ENCODE measurements at regions not wholly inside any gene's neighbourhood (a gene's known extent, or its start where the extent isn't known, plus 50 kb on each side); places are given as distances from the start of the nearest gene placed in this dataset.
"Not testable (repeated sequence)": the region's sequence is repeated elsewhere in the genome, so short reads cannot be mapped to it uniquely, and the experiment has no call there.

DNA sequence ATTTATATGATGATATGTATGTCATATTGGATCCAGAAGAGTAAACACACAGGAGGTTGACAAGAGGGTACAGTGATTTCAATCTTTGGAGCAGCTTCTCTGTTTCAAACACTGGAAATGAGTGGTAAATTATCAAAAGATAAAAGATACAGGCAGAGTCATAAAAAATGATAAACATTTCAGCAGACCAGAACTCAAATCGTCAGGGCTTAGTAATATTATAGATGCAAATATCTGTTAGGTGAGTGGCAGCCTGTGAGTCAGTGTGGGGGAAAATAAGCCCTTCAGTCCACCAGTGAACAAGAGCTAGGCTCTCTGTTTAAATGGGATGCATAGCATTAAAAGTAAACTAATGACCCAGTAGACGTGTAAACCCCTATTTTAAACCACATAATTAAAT, 1378.1 kb downstream of the EFNA5 start:
- no peak for DNase-seq

DNA sequence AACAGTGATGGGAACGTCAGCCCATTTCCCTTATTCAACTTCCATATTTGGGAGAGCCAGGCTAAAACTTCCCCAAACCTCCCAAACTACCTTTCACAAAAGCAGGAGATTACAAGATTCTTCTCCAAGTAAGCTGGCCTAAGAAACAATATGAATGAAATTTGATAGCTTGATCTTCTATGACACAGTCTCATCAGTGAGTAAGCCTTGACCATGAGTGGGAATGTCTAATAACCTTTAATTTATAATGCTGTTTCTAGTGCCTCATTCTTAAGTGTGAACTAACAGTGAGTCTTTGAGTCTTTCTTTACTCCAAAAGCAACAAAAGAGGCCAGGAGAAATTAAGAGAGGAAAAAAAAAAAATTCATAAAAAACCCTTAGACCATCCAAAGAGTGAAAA, 1379.9 kb downstream of the EFNA5 start:
- no peak for DNase-seq

DNA sequence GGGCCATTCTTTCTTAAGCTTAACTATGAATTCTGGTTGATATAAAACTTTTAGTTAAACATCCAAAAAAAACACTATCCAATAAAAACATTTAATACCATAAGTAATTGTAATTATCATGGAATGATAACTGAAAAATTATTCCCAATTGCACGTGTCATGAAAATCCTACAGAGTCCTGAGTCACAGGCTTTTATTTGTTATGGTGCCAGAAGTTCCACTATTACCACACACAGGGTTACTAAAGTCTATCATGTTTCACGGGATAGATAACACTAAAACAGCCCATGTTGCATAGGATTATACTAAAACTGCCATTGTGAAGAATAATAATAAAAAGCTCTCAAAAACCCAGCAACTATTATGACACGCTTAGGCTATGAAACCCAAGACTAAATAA, 1381.8 kb downstream of the EFNA5 start:
- DNase-seq: no peak

DNA sequence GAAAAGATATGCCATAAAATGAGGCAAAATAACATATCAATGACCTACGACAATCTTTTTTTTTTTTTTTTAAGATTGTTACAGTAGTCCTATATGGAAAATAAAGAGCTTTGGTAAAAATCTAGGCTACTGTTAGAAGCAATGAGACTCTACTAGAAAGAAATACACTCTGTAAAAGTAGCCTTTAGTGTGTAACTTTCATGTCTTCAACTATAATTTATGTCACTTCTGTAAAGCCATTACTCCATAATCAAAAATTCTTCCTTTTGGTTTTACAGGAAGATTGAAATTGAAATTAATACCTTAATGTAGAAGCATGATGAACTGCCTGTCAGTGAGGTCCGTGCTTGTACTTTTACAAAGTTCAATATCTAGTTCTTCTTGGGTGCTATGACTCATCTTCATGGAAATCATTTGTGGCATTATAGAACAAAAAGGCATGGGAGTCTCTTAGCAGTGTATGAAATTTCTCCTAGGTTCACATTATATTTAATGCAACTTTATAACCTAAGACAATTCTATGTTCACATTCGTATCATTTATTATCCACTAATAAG, 1393.1 kb downstream of the EFNA5 start:
- no peak for DNase-seq

DNA sequence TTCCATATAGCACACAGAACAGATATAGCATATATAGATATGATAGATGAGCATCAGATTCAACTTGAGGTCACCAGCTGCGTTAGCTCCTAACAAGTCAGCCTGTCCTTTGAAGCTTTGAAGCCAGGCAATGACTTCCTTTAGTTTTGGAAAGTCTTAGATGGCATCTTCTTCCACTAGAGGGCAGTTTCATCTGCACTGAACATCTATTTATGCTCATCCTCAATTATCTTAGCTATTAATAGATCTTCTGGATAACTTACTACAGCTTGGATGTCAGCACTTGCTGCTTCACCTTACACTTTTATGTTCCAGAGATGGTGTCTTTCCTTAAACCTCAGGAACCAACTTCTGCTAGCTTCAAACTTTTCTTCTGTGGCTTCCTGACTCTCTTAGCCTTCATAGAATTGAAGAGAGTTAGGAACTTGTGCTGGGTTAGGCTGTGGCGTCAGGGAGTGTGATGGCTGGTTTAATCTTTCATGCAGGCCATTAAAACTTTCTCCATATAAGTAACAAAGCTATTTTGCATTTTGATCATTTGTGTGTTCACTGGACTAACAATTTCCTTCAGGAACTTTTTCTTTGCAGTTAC, 1401.4 kb downstream of the EFNA5 start:
- no peak for DNase-seq

DNA sequence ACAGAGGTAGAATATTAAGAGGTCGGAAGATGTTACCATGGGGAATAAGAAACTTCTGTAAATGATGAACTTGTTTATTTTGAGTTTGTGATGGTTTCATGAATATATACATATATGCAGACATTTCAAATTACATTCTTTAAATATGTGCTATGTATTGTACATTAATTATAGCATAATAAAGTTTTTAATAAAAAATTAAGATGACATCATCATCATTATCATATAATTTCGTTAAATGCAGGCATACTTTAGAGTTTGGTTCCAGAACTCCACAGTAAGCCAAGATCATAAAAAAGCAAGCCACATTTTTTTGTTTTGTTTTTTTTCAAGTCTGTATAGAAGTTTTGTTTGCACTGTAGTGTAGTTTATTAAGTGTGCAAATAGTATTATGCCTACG, 1403.5 kb downstream of the EFNA5 start:
- DNase-seq: no peak

DNA sequence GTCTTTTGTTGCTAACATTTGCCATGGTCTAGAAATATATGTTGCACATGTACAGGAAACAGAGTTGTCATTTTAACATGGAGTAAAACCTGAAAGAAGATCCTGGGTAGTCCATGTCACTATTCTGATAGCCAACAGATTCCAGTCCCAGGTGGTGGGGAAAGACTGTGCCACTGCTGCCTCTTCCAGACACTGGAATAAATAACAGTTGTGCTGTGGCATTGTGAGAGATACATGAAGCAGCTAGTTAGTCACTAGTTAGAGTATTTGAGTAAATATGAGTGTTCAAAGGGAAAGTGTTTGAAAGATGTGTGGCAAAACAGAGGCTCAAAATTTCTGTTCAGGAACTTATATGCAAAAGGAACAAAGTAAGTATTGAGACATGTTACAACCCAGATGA, 1408.3 kb downstream of the EFNA5 start:
- no peak for DNase-seq

DNA sequence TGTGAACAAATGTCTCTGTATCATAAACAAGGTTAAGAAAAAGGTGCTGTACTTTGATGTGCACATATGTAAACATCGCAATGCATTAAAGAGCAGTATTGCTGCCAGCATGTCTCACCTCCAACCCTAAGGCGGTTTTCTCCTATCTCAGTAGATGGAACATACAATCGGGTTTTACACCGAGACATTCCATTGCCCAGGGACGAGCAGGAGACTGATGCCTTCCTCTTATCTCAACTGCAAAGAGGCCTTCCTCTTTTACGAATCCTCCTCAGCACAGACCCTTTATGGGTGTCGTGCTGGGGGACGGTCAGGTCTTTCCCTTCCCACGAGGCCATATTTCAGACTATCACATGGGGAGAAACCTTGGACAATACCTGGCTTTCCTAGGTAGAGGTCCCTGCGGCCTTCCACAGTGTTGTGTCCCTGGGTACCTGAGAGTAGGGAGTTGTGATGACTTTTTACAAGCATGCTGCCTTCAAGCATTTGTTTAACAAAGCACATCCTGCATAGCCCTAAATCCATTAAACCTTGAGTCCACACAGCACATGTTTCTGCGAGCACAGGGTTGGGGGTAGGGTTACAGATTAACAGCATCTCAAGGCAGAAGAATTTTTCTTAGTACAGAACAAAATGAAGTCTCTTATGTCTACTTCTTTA, 1411.2 kb downstream of the EFNA5 start:
- not testable (repeated sequence) for DNase-seq

DNA sequence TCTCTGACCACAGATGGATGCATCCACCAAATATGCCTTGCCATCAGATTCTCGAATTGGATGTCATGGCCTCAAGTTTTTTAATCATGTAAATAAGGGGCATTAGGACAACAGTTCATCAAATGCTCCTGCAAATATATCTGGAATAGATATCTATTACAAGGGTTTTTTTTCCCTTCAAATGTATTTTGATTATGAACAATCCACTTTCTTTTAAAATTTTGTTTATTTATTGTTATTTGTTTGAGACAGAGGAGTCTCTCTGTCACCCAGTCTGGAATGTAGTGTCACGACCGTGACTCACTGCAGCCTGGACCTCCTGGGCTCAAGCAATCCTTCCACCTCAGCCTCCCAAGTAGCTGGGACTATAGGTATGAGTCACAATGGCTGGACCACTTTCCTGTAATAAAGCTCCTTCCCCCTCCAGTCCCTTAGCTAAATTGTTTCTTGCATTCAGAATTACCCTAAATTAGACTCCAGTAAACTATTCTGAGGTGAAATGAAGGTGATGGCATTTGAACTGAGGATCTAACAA, 1412.1 kb downstream of the EFNA5 start:
- no peak for DNase-seq

DNA sequence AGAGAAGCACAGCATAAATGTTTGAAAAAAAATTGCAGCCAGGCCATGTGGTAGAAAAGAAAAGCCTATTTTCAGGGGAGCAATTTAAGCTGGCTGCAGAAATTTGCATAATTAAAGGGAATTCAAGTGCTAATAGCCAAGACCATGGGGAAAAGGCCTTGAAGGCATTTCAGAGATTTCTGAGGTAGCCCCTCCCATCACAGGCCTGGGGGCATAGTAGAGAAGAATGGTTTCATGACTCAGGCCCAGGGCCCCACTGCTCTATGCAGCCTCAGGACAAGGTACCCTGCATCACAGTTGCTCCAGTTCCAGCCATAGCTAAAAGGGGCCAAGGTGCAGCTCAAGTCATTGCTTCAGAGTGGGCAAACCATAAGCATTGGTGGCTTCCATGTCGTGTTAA, 1416.0 kb downstream of the EFNA5 start:
- no peak for DNase-seq

DNA sequence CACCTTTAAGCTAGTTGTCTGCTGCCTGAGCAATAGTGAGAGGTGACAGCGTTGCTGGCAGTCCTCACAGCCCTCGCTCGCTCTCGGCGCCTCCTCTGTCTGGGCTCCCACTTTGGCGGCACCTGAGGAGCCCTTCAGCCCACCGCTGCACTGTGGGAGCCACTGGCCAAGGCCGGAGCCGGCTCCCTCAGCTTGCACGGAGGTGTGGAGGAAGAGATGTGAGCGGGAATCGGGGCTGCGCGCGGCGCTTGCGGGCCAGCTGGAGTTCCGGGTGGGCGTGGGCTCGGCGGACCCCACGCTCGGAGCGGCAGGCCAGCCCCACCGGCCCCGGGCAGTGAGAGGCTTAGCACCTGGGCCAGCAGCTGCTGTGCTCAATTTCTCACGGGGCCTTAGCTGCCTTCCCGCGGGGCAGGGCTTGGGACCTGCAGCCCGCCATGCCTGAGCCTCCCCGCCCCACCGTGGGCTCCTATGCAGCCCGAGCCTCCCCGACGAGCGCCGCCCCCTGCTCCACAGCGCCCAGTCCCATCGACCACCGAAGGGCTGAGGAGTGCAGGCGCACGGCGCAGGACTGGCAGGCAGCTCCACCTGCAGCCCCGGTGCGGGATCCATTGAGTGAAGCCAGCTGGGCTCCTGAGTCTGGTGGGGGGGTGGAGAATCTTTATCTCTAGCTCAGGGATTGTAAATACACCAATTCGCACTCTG, 1424.5 kb downstream of the EFNA5 start:
- DNase-seq: not testable (repeated sequence)

DNA sequence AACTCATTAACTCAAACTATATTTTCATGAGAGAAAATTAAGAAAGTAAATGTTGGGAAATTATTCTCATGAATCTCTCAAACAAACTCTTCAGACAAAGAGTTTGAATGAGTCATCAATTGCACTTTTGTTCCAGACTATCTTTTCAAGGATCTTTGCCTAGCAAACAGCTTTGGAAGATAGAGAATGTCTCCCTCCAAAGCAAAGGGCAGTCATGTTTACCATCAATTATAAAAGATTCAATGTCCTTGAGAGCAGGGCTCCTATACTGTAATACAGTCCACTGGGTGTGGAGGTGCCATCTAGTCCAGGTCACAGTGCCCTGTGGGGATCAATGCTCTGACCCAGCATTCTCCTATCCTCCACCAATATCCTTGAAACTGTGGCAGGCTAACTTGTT, 1429.3 kb downstream of the EFNA5 start:
- no peak for DNase-seq

DNA sequence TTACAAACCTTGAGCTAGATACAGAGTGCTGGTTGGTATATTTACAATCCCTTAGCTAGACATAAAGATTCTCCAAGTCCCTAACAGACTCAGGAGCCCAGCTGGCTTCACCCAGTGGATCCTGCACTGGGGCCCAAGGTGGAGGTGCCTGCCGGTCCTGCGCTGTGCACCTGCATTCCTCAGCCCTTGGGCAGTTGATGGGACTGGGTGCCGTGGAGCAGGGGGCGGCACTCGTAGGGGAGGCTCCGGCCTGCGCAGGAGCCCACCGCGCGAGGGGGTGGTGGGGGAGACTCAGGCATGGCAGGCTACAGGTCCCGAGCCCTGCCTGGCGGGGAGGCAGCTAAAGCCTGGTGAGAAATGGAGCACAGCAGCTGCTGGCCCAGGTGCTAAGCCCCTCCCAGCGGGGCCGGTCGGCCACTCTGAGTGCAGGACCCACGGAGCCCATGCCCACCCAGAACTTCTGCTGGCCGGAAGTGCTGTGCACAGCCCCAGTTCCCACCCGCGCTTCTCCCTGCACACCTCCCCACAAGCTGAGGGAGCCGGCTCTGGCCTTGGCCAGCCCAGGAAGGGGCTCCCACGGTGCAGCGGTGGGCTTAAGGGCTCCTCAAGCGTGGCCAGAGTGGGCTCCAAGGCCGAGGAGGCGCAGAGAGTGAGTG, 1464.7 kb downstream of the EFNA5 start:
- no peak for DNase-seq

DNA sequence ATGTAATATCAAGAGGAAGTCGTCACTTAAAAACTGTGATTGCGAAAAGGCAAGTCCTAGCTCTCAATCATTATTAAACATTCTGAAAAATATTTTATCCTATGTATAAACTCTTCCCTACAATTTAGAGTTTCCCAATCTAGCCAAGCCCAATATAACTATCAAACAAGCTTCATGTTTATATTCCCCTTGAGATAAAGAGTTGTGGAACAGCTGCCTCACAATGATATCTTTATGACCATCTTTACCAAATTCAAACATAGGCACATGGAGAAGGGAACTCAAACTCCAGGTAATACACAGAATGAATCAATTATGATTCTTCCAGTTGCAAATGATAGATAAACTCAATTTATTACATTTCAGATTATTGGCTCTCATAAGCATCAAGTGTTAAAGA, 1468.7 kb downstream of the EFNA5 start:
- no peak for DNase-seq

DNA sequence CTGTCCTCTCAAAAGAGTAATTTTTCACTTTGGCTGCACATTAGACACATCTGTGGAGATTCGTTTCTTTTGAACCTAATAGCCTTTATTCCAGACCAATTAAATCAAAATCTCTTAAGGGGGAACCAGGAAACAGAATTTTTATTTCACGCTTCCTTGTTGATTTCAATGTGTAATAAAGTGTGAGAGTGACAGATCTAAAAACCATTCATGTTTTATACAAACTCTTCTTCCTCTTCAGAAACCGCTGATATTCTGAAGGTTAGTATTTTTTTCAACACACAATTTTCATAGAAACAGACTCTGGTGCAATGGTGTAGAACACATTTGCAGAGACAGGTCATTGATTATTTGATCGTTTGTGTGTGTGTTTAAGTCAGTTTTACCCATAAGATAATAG, 1469.8 kb downstream of the EFNA5 start:
- no peak for DNase-seq

DNA sequence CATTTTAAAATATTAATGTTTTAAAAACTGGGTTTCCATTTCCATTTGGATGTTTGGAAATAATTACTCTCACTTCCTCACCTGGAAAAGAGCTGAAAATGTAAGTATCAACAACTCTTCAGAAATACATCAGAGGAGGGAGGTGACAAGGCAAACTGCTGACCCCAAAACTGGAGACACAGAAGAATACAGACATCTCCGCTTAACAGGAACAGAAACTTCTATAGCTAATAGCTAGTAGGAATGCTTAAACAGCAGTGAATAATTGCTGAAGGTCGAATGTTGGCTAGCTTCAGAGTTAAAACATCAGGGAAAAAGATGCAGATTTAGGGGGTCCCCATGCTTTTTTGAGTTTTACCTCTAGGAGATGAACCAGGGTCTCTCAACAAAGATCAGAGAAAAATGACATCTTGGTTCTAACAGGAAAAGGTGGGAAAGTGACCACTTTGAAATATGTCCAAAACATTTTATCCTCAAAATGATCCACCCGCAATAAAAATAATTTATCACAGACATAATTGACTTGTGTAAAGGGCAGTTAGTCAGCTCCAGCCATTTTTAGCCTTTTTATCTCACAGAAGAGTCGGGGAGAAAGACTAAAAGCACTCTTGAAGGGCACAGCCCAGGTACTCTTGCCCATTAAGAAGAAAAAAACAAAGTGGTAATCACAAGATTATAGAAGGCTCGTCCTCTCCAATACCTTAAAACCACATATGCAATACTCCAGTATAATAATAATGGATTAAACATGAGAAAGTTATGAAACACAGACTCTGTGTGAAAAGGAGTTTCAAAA, 1474.9 kb downstream of the EFNA5 start:
- DNase-seq: no peak

DNA sequence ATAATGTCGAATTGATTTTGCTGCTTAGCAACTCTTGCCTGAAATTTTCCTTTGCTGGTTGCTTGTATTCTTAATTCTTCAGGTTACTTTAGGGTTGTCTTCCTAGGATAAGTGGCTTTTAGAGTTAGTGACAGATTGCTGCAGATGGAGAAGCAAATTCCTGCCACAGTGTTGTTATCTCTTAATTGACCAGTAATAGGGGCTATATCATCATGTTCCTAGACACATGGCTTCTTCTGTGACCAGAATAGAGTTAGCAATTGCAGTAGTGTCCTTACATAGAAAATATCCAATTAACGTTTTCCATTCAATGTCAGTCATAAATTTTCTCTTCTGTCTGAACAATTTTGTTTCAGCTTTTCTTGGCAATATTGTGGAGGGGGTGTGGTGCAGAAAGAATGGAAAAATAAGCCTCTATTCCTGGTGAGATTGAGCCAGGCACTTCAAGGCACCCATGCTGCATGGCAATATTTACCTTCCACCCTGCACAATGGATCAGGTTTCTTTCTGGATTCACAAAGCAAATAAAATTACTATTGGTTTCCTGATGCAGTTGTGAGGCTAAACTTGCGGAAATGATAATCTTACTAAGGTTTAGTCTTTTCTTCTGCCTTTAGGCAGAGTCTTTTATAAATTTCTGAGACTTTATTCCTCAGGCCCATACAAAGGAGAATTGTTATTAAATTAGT, 1481.5 kb downstream of the EFNA5 start:
- no peak for DNase-seq

DNA sequence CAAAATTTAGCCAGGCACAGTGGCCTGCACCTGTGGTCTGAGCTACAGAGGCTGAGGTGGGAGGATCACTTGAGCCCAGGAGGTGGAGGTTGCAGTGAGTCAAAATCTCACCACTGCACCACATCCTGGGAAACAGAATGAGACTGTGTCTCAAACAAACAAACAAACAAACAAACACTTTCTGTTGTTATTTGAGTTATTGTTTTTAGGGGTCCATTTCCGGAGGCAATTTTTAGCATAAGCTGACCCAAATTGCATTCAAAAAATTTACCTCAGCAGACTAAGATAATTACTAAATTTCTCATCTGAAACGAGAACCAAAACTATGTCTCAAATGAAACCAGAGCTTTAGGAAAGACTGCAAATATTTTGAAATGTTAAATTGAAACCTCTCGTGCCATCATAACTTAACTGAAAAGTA, 1485.1 kb downstream of the EFNA5 start:
- no peak for DNase-seq

DNA sequence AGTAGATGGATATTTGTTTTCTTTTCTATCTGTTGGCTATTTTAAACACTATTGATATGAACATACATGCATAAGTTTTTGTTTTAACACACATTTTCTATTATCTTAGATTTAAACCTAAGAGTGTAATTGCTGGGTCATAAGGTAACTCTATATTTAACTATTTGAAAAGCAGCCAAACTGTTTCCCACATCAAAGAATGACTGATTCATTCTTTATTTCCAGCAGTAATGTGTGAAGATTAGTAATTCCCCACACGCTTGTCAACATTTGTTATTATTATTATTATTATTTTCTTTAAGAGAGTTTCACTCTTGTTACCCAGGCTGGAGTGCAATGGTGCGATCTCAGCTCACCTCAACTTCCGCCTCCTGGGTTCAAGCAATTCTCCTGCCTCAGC, 1495.8 kb downstream of the EFNA5 start:
- no peak for DNase-seq

DNA sequence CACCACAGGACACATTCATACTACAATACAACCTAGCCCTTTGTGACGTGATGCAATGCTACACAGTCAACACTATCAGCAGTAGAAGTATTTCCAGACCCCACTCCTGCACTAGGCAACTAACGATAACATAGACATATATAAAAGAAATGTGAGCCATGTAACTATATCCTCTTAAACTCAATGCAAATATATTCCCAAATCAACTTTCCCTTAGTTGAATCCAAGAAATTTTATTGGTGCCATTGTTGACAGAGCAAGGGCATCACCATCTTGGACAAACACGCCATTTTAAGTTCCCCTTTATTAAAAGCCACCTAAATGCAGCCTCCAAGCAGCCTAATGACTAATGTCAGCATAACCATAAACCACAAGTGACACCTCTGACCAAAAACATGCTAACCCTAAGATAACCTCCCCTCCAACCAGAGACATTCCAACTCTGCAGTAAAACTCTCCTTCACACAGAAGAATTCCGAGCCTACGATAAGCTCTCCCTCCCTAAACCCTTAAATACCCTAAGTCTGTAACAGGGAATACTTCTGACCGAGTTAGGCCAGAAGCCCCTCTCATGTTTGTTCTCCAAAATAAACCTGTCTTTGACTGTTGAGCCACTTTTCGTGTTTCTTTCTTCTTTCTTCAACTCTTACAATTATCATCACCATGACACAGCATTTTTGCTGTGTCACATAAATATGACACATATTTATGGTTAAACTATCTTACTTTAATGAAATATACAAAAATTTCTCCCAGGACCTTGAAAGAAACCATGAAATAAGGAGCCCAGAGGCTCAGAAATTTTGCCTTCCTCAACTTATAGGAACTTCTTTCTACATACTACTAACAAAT, 1497.8 kb downstream of the EFNA5 start:
- no peak for DNase-seq

DNA sequence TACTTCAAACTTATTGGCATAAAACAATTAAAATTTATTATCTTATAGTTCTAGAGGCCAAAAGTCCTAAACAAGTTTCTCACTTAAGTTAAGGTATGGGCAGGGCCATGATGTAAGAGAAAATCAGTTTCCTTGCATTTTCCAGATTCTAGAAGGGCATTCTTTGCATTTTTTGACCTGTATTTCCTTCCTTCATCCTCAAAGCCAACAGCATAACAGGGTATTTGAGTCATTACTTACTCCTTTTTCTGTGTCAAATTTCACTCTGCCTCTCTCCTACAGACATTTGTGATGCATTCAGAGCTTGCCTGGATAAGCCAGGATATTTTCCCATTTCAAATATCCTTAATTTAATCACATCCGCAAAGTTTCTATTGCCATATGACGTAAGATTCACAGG, 1499.0 kb downstream of the EFNA5 start:
- DNase-seq: no peak
